ENCODE measurements at regions not wholly inside any gene's neighbourhood (a gene's known extent, or its start where the extent isn't known, plus 50 kb on each side); places are given as distances from the start of the nearest gene placed in this dataset.

- no peak for TF ChIP-seq POLR2A (IDR thresholded peaks at IDR 0.05; ENCODE audit: low read depth, low read length)
- no peak for DNase-seq (ENCODE audit: insufficient read length, low spot score)
- FAIRE-seq = no peak
Measured at GRCh38 chr12:92032965-92033364, 112.7 kb downstream of the BTG1 start.

GRCh38 chr12:92032101-92032500, 113.5 kb downstream of the BTG1 start:
- FAIRE-seq = no peak
- no peak for TF ChIP-seq POLR2A (IDR thresholded peaks at IDR 0.05; ENCODE audit: low read depth, low read length)
- DNase-seq (ENCODE audit: insufficient read length, low spot score) = no peak

DNA sequence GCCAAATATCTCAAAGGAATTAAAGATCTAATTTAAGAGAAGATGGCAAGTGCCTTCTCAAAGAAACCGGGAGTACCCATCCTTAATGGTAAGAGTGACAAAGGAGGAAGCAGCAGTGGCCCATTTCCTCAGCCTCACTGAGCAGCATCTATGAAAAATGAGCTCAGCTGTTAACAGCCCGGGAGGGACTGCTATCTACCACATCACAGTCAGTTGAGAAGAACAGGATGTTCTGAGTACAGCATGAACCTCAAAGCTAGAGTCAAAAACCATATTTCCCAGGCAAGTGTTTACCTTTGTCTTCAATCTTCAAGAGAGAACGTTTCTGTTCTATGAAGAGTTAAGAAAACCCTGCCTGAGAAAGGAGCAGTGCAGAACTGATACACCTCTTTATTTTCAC, 115.0 kb downstream of the BTG1 start:
- DNase-seq (ENCODE audit: insufficient read length, low spot score) = no peak
- TF ChIP-seq POLR2A (IDR thresholded peaks at IDR 0.05; ENCODE audit: low read depth, low read length) = no peak
- no peak for FAIRE-seq

- DNase-seq (ENCODE audit: insufficient read length, low spot score) (no peak), FAIRE-seq (no peak)
- TF ChIP-seq POLR2A (IDR thresholded peaks at IDR 0.05; ENCODE audit: low read depth, low read length) = no peak
Measured at GRCh38 chr12:92029902-92030586, 115.6 kb downstream of the BTG1 start.

DNA sequence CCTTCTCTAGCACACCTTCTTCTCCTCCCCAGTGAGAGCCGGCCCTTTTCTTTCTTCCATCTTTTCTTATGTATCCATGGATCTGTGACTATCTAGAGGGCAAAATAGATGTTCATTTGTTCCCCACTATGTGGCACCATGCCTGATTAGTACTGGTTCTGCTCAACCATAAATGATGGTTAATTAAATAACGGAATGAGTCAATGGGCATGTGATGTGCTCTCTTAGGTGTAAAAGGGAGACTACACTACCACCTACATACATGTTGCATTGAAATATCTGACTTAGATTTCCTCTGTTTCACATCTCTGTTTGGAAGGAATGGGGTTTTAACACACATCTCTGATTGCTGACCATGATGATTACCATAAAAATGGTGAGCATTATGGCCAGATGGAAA, 116.5 kb downstream of the BTG1 start:
- no peak for FAIRE-seq
- TF ChIP-seq POLR2A (IDR thresholded peaks at IDR 0.05; ENCODE audit: low read depth, low read length) = no peak
- no peak for DNase-seq (ENCODE audit: insufficient read length, low spot score)

DNA sequence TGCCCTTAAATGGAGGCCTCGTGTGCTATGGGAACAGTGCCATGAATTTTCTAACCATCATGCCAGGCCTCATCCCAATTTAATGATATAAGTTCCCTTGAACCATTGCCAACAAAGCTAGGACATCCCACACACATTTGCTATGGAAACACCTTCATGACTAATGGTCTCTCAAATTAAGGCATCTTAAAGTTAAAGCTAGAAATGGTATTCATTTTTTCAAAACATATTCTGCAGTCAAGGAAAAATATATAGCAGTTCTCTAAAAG, 117.3 kb downstream of the BTG1 start:
- FAIRE-seq = no peak

DNA sequence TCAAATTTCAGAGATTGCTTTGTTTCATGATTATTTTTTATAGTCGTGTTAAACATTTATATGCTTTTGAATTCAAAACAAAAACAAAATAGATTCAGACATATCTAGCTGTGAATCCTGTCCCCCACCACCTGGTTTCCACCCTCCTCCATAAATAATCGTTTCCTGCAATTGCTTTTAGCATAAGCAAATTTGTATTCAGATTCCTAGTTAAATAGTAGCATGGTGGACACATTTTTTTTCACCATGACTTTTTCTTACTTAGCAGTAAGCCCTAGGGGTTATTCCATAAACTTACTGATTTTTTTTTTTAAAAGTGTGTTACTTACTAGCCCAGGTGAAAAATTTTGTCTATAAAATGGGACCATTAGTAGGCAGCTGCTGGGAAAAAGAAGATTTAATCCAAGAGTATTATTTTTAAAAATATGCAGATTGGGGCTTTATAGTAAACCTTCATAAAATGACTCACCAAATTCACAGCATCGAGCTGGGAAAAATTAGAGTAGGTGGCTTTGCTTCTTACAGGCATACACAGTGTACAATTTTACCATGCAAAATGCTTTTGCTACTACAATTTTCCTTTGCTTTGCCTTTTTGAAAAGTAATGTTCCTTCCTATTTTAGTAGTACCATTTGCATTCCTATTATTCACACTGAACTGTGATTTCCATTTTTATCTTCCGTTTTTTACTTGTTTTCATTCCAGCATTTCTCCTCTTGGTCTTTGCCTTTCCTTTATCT, 117.8 kb downstream of the BTG1 start:
- no peak for FAIRE-seq
- DNase-seq (ENCODE audit: insufficient read length, low spot score) = no peak
- TF ChIP-seq POLR2A (IDR thresholded peaks at IDR 0.05; ENCODE audit: low read depth, low read length) = no peak

More for the DNA sequence above, 117.3 kb downstream of the BTG1 start:
- DNase-seq (ENCODE audit: insufficient read length, low spot score) = no peak
- no peak for TF ChIP-seq POLR2A (IDR thresholded peaks at IDR 0.05; ENCODE audit: low read depth, low read length)

DNA sequence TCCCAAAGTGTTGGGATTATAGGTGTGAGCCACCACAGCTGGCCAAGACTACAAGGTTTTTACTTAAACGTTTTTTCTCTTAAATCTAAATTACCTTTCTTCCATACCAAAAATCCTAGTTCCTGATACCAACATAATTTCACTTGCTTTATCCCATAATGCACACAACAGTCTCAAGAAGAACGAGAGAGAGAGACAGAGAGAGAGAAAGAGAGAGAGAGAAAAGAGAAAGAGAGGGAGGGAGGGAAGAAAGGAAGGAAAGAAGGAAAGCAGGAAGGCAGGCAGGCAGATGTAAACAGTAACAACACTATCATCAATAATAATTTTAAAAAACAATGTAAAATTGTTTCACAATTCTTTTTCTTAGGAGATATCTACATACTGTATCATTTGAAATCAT, 118.4 kb downstream of the BTG1 start:
- FAIRE-seq = no peak
- no peak for DNase-seq (ENCODE audit: insufficient read length, low spot score)

GRCh38 chr12:92025462-92026207, 120.0 kb downstream of the BTG1 start:
- DNase-seq (ENCODE audit: insufficient read length, low spot score) (no peak), FAIRE-seq (no peak)
- TF ChIP-seq POLR2A (IDR thresholded peaks at IDR 0.05; ENCODE audit: low read depth, low read length) = no peak

More for the DNA sequence above, 118.4 kb downstream of the BTG1 start:
- TF ChIP-seq POLR2A (IDR thresholded peaks at IDR 0.05; ENCODE audit: low read depth, low read length) = no peak

DNA sequence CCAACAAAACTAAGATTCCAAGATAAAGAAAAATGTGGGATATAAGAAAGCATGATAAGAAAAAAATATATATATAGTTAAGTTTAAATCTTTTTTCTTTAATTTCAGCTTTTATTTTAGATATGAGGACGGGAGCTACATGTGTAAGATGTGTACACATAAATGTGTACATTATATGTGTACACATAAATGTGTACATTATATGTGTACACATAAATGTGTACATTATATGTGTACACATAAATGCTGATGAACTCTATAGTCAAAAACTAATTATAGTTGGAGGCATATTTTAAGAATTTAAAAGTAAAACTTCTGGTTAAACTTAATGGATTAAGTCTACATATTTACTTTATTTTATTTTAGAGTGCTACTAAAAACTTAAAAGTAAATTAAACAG, 123.6 kb downstream of the BTG1 start:
- TF ChIP-seq POLR2A (IDR thresholded peaks at IDR 0.05; ENCODE audit: low read depth, low read length) = no peak
- DNase-seq (ENCODE audit: insufficient read length, low spot score) (no peak), FAIRE-seq (no peak)

DNA sequence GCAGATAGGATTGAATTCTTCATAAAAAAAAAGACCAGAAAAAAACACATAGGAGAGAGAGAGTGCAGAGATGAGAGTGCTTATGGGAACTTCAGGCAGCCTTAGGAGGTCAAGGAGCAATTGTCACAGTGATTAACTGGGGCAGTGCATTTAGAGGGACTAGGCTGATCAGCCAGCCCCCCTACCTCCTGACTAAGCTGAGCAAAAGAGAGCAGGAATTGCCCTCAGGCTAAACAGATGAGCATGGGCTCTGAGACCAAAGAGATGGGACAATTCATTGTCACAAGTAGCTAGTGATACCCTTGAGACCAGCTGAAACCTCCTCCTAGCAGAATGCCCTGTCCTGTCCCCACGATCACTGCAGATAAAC, 124.0 kb downstream of the BTG1 start:
- FAIRE-seq (no peak), DNase-seq (ENCODE audit: insufficient read length, low spot score) (no peak)
- no peak for TF ChIP-seq POLR2A (IDR thresholded peaks at IDR 0.05; ENCODE audit: low read depth, low read length)

DNA sequence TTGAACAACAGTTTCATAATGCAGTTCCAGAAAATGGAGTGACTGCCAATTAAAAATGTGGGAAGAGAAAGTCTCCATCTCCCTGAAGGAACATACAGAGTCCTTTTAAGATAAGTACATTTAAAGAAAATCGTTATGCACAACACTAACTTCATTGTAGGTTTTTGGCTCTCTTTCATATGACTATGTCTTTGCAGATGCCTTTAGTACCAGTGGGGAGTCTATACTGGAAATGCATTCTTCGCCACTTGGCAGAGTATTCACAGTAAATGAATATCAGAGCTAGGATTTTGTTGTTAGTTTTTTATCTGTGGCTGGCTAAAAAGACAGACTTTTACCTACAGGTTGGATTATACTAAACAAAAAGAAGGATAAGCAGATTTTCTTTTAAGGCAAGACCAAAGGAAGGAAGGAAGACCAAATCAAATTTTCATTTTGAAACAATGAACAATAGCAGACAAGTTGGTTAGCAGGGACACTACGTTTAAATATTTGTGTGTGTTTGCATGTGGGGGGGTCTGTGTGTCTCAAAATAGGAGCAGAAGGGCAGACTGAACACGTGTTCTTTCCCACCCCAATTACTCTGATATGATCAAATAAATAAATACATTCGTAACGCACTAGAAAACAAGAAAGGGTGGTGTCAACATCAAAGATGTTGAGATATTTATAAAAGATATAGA, 124.5 kb downstream of the BTG1 start:
- DNase-seq (ENCODE audit: insufficient read length, low spot score) (no peak), FAIRE-seq (no peak)
- TF ChIP-seq POLR2A (IDR thresholded peaks at IDR 0.05; ENCODE audit: low read depth, low read length) = no peak

- no peak for TF ChIP-seq POLR2A (IDR thresholded peaks at IDR 0.05; ENCODE audit: low read depth, low read length)
- DNase-seq (ENCODE audit: insufficient read length, low spot score) (no peak), FAIRE-seq (no peak)
Measured at GRCh38 chr12:92019491-92020277, 126.0 kb downstream of the BTG1 start.

Measured in H54 (cell line).